Liver (tissue), 8 donors: ENCODE measurements at regions not wholly inside any gene's neighbourhood (a gene's known extent, or its start where the extent isn't known, plus 50 kb on each side); places are given as distances from the start of the nearest gene placed in this dataset.

Experiments used
- DNase-seq: peaks from one replicate; pipeline ENCODE4 v3.0.0-alpha.2; 2017; ENCODE audit warnings: low spot score
- H3K27ac ChIP-seq, 2 donors: one replicate each; pipeline ENCODE4 v1.7.0; 2013; ENCODE audit warnings: inconsistent platforms in 2 of 2, low read length in 2 of 2, control low read depth in 1 of 2, low read depth in 1 of 2, mild to moderate bottlenecking in 1 of 2
- H3K27me3 ChIP-seq, 4 donors: one replicate each; pipeline versions ENCODE4 v1.6.1 to v1.7.0; 2013; ENCODE audit warnings: low read length in 3 of 4, inconsistent platforms in 1 of 4, mild to moderate bottlenecking in 1 of 4, moderate library complexity in 1 of 4; ENCODE audit not compliant: control insufficient read depth in 4 of 4, insufficient read depth in 4 of 4
- H3K36me3 ChIP-seq, 4 donors: one replicate each; pipeline versions ENCODE4 v1.6.1 to v1.7.0; 2013; ENCODE audit warnings: low read length in 3 of 4, mild to moderate bottlenecking in 3 of 4, low read depth in 1 of 4, moderate library complexity in 1 of 4; ENCODE audit not compliant: control insufficient read depth in 4 of 4, insufficient read depth in 3 of 4
- H3K4me1 ChIP-seq, 4 donors: one replicate each; pipeline versions ENCODE4 v1.6.1 to v1.7.0; 2013; ENCODE audit warnings: low read length in 3 of 4, mild to moderate bottlenecking in 3 of 4, moderate library complexity in 1 of 4; ENCODE audit not compliant: control insufficient read depth in 4 of 4, insufficient read depth in 4 of 4
- H3K4me3 ChIP-seq, 3 donors: one replicate each; pipeline versions ENCODE4 v1.6.1 to v1.7.0; 2013; ENCODE audit warnings: low read length in 3 of 3, control low read depth in 1 of 3, low read depth in 1 of 3, mild to moderate bottlenecking in 1 of 3
- H3K9ac ChIP-seq, 2 donors: one replicate each; pipeline ENCODE4 v1.7.0; 2013; ENCODE audit warnings: low read length in 2 of 2, mild to moderate bottlenecking in 2 of 2, moderate library complexity in 2 of 2, control low read depth in 1 of 2, low read depth in 1 of 2
- H3K9me3 ChIP-seq, 4 donors: one replicate each; pipeline versions ENCODE4 v1.6.1 to v1.7.0; 2013; ENCODE audit warnings: low read length in 3 of 4; ENCODE audit not compliant: control insufficient read depth in 4 of 4
- EGR1 ChIP-seq, 2 donors: IDR thresholded peaks; 2 replicates each; pipeline ENCODE4 v1.6.1; 2016 to 2018; ENCODE audit warnings: antibody characterized with exemption in 2 of 2, low read depth in 2 of 2
- FOXA1 ChIP-seq: IDR thresholded peaks from 2 replicates; pipeline ENCODE4 v1.6.1; 2016; ENCODE audit warnings: antibody characterized with exemption
- FOXA2 ChIP-seq: IDR thresholded peaks from 2 replicates; pipeline ENCODE4 v1.6.1; 2016; ENCODE audit warnings: antibody characterized with exemption
- GABPA ChIP-seq, 2 donors: IDR thresholded peaks in 1 of 2; conservative IDR thresholded peaks in 1 of 2; 2 replicates each; pipeline ENCODE4 v1.6.1; 2016; ENCODE audit warnings: antibody characterized with exemption in 2 of 2, mild to moderate bottlenecking in 1 of 2, moderate library complexity in 1 of 2
- HNF4A ChIP-seq, 2 donors: conservative IDR thresholded peaks; 2 replicates each; pipeline ENCODE4 v1.6.1; 2016; ENCODE audit warnings: antibody characterized with exemption in 2 of 2, mild to moderate bottlenecking in 2 of 2
- HNF4G ChIP-seq: IDR thresholded peaks from 2 replicates; pipeline ENCODE4 v1.6.1; 2016; ENCODE audit warnings: antibody characterized with exemption
- JUND ChIP-seq, 2 donors: IDR thresholded peaks; 2 replicates each; pipeline ENCODE4 v1.6.1; 2016; ENCODE audit warnings: antibody characterized with exemption in 2 of 2
- NR2F2 ChIP-seq: IDR thresholded peaks from 2 replicates; pipeline ENCODE4 v1.6.1; 2016; ENCODE audit warnings: antibody characterized with exemption
- RXRA ChIP-seq, 2 donors: IDR thresholded peaks; 2 replicates each; pipeline ENCODE4 v1.6.1; 2017 to 2018; ENCODE audit warnings: antibody characterized with exemption in 2 of 2, mild to moderate bottlenecking in 1 of 2
- SP1 ChIP-seq: IDR thresholded peaks from 2 replicates; pipeline ENCODE4 v1.6.1; 2018; ENCODE audit warnings: antibody characterized with exemption, mild to moderate bottlenecking
- TAF1 ChIP-seq: conservative IDR thresholded peaks from 2 replicates; pipeline ENCODE4 v1.6.1; 2016; ENCODE audit warnings: antibody characterized with exemption, mild to moderate bottlenecking
- YY1 ChIP-seq: IDR thresholded peaks from 2 replicates; pipeline ENCODE4 v1.6.1; 2016; ENCODE audit warnings: antibody characterized with exemption, mild to moderate bottlenecking
- WGBS: extraction: QIAGEN DNeasy Blood & Tissue Kit; methylation state at CpG from one replicate; pipeline ENCODE4 v1.1.7; 2013; 5-methylcytosine and 5-hydroxymethylcytosine counted together
- TF ChIP-seq, protein P1 (sequence below): IDR thresholded peaks from 2 replicates; pipeline ENCODE4 v1.6.1; 2016; ENCODE audit warnings: antibody characterized with exemption
- TF ChIP-seq, protein P2 (sequence below): IDR thresholded peaks from 2 replicates; pipeline ENCODE4 v1.6.1; 2016; ENCODE audit warnings: antibody characterized with exemption, mild to moderate bottlenecking
- TF ChIP-seq, protein P3 (sequence below): IDR thresholded peaks from 2 replicates; pipeline ENCODE4 v1.6.1; 2016; ENCODE audit warnings: antibody characterized with exemption
- TF ChIP-seq, protein P4 (sequence below): fragments of 150-350 bp; IDR thresholded peaks from 2 replicates; pipeline ENCODE4 v1.5.1; 2017; ENCODE audit warnings: improper control_type of control experiment, low read depth, low read length; ENCODE audit not compliant: missing input control
- TF ChIP-seq, protein P5 (sequence below): IDR thresholded peaks from 2 replicates; pipeline ENCODE4 v1.6.1; 2016; ENCODE audit warnings: antibody characterized with exemption
- donor health status: healthy.
- donor health status: healthy.
- donor health status: healthy.
- donor health status: healthy.
- donor health status: healthy.

DNA sequence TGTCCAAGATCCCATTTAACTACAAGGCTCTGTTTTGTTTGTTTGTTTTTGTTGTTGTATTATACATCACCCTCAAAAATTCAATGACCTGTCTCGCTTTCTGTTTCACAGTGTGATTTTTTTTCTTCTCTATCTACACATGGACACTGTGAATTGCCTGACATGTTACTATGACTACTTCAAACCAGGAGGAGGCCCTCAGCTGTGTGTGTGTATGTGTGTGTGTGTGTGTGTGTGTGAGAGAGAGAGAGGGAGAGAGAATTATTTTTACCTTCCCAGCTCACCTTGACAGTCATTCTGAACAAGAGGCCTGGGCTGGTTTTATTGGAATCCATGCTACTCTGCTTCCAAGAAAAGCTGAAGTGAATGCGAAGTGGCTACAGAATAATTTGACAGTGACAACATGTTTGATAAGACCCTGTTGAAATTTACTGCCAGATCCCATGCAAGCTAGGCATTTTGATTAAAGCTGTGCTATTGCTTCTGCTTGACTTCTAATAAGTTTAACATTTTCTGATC, 841.4 kb downstream of the NSUN3 start:
- no peak for TF ChIP-seq GABPA (IDR thresholded peaks at IDR 0.05 in 1 of 2, conservative IDR thresholded peaks at IDR 0.05 in 1 of 2)
- TF ChIP-seq, protein P1, sequence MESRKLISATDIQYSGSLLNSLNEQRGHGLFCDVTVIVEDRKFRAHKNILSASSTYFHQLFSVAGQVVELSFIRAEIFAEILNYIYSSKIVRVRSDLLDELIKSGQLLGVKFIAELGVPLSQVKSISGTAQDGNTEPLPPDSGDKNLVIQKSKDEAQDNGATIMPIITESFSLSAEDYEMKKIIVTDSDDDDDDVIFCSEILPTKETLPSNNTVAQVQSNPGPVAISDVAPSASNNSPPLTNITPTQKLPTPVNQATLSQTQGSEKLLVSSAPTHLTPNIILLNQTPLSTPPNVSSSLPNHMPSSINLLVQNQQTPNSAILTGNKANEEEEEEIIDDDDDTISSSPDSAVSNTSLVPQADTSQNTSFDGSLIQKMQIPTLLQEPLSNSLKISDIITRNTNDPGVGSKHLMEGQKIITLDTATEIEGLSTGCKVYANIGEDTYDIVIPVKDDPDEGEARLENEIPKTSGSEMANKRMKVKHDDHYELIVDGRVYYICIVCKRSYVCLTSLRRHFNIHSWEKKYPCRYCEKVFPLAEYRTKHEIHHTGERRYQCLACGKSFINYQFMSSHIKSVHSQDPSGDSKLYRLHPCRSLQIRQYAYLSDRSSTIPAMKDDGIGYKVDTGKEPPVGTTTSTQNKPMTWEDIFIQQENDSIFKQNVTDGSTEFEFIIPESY: no peak
- TF ChIP-seq FOXA1: no peak
- no peak for TF ChIP-seq SP1
- no peak for TF ChIP-seq HNF4G
- TF ChIP-seq FOXA2: no peak
- TF ChIP-seq, protein P2, sequence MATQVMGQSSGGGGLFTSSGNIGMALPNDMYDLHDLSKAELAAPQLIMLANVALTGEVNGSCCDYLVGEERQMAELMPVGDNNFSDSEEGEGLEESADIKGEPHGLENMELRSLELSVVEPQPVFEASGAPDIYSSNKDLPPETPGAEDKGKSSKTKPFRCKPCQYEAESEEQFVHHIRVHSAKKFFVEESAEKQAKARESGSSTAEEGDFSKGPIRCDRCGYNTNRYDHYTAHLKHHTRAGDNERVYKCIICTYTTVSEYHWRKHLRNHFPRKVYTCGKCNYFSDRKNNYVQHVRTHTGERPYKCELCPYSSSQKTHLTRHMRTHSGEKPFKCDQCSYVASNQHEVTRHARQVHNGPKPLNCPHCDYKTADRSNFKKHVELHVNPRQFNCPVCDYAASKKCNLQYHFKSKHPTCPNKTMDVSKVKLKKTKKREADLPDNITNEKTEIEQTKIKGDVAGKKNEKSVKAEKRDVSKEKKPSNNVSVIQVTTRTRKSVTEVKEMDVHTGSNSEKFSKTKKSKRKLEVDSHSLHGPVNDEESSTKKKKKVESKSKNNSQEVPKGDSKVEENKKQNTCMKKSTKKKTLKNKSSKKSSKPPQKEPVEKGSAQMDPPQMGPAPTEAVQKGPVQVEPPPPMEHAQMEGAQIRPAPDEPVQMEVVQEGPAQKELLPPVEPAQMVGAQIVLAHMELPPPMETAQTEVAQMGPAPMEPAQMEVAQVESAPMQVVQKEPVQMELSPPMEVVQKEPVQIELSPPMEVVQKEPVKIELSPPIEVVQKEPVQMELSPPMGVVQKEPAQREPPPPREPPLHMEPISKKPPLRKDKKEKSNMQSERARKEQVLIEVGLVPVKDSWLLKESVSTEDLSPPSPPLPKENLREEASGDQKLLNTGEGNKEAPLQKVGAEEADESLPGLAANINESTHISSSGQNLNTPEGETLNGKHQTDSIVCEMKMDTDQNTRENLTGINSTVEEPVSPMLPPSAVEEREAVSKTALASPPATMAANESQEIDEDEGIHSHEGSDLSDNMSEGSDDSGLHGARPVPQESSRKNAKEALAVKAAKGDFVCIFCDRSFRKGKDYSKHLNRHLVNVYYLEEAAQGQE: no peak
- TF ChIP-seq, protein P3, sequence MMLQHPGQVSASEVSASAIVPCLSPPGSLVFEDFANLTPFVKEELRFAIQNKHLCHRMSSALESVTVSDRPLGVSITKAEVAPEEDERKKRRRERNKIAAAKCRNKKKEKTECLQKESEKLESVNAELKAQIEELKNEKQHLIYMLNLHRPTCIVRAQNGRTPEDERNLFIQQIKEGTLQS: no peak
- TF ChIP-seq YY1: no peak
- TF ChIP-seq RXRA (IDR thresholded peaks at IDR 0.05): no peak
- TF ChIP-seq NR2F2: no peak
- no peak for TF ChIP-seq TAF1
- no peak for TF ChIP-seq HNF4A (conservative IDR thresholded peaks at IDR 0.05)
- TF ChIP-seq JUND (IDR thresholded peaks at IDR 0.05): no peak
- TF ChIP-seq EGR1 (IDR thresholded peaks at IDR 0.05; ENCODE audit: low read depth in 2 of 2): no peak
- Histone ChIP-seq H3K9ac (no peak overlapping the region), H3K27ac (no peak overlapping the region), H3K9me3 (no peaks in the 10 kb centered on the region), H3K27me3 (no peaks in the 10 kb centered on the region), H3K36me3 (no peaks in the 10 kb centered on the region), H3K4me1 (no peaks in the 10 kb centered on the region), H3K4me3 (no peak overlapping the region)
- 83% methylated on average over 2 of the region's 2 CpGs for WGBS
- DNase-seq: no peak

DNA sequence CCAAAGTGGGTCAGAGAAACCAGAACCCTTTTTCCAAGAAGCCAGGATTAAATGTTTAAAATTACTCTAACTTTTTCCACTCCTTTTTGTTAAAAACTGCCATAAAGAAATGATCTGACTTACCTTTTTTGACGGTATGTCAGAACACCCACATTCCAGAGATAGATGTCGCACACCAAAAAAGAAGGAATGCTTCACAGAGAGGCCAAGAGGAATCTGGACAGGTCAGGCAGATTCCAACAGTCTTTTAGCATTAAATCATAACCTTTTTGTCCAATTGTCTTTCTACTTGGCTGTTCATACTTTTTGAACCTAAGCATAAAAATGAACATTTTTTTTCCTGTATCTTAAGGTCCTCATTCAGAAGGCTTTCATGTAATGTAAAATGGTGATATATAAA, 846.9 kb downstream of the NSUN3 start:
- no peaks in the 10 kb centered on the region for H3K27me3 ChIP-seq
- no peak overlapping the region for H3K9ac ChIP-seq
- no peaks in the 10 kb centered on the region for H3K36me3 ChIP-seq
- H3K27ac ChIP-seq: no peak overlapping the region
- H3K4me1 ChIP-seq: no peaks in the 10 kb centered on the region
- TF ChIP-seq HNF4A (conservative IDR thresholded peaks at IDR 0.05): no peak
- TF ChIP-seq JUND (IDR thresholded peaks at IDR 0.05): no peak
- TF ChIP-seq EGR1 (IDR thresholded peaks at IDR 0.05; ENCODE audit: low read depth in 2 of 2): no peak
- TF ChIP-seq, protein P2: no peak
- TF ChIP-seq HNF4G: no peak
- TF ChIP-seq, protein P1: no peak
- no peak for TF ChIP-seq YY1
- TF ChIP-seq, protein P4, sequence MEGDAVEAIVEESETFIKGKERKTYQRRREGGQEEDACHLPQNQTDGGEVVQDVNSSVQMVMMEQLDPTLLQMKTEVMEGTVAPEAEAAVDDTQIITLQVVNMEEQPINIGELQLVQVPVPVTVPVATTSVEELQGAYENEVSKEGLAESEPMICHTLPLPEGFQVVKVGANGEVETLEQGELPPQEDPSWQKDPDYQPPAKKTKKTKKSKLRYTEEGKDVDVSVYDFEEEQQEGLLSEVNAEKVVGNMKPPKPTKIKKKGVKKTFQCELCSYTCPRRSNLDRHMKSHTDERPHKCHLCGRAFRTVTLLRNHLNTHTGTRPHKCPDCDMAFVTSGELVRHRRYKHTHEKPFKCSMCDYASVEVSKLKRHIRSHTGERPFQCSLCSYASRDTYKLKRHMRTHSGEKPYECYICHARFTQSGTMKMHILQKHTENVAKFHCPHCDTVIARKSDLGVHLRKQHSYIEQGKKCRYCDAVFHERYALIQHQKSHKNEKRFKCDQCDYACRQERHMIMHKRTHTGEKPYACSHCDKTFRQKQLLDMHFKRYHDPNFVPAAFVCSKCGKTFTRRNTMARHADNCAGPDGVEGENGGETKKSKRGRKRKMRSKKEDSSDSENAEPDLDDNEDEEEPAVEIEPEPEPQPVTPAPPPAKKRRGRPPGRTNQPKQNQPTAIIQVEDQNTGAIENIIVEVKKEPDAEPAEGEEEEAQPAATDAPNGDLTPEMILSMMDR: no peak
- TF ChIP-seq, protein P5, sequence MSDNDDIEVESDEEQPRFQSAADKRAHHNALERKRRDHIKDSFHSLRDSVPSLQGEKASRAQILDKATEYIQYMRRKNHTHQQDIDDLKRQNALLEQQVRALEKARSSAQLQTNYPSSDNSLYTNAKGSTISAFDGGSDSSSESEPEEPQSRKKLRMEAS: no peak
- no peak for TF ChIP-seq TAF1
- TF ChIP-seq FOXA1: no peak
- TF ChIP-seq NR2F2: no peak
- no peak for TF ChIP-seq FOXA2
- TF ChIP-seq, protein P3: no peak
- H3K9me3 ChIP-seq: no peaks in the 10 kb centered on the region
- H3K4me3 ChIP-seq: no peak overlapping the region
- no peak for DNase-seq
- WGBS: 81% methylated on average over 2 of the region's 2 CpGs
